GM10266 (cell line): ENCODE measurements at regions not wholly inside any gene's neighbourhood (a gene's known extent, or its start where the extent isn't known, plus 50 kb on each side); places are given as distances from the start of the nearest gene placed in this dataset.
"Not testable (repeated sequence)": the region's sequence is repeated elsewhere in the genome, so short reads cannot be mapped to it uniquely, and the experiment has no call there.

Experiments
- DNase-seq: peaks from one replicate; pipeline ENCODE4 v3.0.0; 2012; ENCODE audit errors: extremely low spot score
- TF ChIP-seq, protein P1 (sequence below): IDR thresholded peaks from 2 replicates; pipeline ENCODE4 v1.5.1; 2012; ENCODE audit warnings: mild to moderate bottlenecking, low read depth; ENCODE audit not compliant: control insufficient read depth, insufficient read depth; ENCODE audit errors: missing control alignments

DNA sequence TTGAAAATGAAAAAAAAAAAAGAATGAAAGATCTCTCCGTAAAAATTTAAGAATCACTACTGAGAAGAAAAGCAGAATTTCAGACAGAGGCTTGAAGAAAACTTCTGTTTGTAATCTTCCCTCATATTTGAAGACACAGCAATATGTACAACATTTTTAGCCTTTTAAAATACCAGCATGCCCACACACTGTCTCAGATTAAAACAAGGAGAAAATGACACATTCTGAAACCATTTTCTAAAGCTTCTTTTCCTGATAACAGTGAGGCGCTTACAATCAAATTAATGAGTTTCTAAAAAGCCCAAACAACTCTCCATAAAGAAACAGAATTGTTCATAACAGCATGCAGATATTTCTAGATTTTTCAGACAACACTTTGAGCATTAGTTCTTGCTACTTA is 317.4 kb downstream of the BCL2L11 start:
- DNase-seq = not testable (repeated sequence)

DNA sequence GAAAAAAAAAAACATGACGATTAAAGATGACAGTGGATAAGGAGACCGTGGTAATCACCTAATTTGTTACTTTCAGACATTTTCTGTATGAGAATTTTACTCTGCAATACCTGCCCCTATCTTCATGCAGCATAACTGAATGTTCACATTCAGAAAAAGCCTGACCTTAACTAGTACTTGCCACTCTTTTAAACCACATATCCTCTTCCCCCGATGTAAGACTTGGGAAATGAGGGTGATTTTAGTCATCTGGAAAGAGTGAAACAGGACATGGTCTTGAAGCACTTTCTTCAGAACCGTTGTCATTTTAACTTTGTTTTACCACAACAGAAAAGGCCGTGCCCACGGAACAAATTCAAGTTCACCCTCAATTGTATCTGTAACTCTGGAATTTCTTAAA is 318.5 kb downstream of the BCL2L11 start:
- not testable (repeated sequence) for DNase-seq

DNA sequence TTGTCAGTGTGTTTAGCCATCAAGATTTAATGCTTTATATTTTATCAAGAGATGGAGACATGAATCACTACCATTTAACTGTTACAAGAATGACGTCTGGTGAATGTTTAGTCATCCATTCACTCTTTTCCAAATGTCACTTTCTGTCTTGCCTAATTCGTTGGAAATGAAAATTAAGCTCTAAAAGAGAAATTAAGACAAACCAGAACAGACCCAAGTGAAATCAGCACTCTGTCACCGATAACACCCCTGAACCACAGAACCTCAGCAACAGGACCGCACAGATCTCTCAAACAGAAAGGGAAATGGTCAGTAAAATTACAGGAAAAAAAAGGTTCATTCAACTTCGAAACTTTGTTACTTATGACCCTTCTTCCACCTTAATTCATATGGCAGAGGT is 320.9 kb downstream of the BCL2L11 start:
- DNase-seq = not testable (repeated sequence)

DNA sequence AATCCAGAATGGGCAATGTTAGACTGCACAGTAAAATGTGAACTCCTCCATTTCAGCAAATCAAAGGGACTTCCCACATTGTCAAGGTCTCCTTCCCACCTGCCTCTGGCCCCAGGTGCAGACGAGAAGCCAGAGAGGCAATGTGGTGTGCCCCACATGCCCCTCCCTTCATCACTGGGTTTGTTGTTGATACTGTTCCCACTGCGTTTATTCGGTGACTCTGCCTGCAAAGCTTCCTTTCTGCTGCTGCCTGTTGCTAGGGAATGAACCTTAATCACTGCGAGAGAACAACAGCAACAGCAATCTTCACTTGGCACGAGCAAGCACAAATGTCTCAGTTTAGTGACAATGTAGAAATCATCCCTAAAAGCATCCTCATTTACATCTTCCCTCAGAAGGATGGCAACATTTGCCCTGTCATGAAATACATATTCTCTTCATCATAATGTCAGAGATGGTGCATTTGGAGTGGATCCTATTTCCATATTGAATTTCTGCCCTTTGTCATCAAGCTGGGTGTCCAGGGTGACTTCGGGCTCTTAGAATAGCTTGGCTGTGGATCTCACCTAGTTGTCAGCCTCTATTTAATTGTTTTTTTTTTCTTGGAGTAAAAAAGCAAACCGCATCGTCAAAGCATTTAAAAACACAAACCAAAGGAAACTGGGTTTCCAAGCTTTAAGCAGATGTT is 322.2 kb downstream of the BCL2L11 start:
- DNase-seq = not testable (repeated sequence)

DNA sequence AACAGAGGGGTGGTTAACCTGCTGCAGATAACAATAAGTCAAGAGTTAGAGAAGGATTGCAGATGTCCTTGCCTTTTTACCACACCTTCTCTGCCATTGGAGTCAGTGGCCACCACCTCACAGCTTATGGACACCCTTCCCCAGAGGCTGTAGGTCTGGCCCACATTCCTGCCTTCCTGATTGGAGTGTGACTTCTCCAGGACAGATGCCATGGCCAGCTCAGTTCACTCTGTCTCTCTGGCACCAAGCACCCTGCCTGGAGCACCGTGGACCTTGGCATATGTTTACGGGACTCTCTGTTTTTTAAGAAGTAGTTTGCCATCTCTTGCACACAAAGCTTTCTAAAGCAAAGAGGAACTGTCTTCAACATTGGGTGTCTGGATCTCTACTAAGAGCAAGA is 323.8 kb downstream of the BCL2L11 start:
- not testable (repeated sequence) for DNase-seq

DNA sequence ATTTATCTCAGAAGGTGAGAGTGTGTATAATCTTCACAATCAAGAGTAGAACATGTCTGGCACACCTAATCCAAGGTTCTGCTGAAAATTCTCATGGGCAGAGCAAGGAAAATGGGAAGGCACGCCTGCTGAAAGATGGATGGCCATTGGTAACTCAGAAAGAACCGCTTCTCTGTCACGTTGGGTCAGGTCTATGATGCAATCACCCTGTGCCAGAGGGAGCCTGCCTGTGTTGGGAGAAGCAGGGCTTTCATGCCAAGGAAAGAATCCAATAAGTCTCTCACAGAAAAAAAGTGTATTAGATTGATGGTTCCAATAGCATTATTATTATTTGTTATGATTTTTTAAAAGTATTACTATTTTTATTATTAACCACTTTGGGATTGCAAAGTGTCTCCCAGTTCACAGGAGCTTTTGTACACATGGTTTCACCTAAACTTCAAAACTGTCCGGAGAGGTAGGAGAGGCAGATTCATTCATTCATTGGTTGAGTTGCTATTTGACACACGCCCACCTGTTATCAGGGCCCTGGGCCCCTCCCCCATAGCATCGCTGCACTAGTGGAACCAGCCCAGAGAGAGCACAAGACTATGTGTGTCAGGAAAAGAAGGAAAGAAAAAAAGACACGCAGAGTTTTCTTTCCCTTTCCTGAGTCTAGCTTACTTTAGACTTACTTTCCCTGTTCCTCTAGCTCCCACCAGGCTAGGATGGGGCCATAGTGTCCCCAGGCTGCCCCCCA is 324.6 kb downstream of the BCL2L11 start:
- DNase-seq = not testable (repeated sequence)

DNA sequence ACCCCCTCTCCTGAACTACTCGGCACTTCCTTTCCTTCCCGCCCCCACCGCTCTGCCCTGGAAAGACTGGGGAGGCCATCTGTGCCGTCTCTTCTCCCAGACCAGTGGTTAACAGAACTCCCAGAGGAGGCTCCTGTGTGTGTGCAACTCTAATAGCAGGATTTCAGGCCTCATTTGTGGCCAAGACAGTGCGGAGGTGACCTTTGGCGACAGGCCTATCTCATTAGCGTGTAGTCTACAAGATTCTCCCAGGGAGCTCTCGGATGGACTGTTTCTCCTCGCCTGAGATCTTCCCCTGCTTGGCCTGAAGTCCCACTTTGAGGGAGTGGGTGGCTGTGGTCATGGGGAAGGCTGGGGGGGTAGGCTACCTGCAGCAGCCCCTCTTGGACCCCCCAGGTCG is 325.2 kb downstream of the BCL2L11 start:
- not testable (repeated sequence) for DNase-seq

DNA sequence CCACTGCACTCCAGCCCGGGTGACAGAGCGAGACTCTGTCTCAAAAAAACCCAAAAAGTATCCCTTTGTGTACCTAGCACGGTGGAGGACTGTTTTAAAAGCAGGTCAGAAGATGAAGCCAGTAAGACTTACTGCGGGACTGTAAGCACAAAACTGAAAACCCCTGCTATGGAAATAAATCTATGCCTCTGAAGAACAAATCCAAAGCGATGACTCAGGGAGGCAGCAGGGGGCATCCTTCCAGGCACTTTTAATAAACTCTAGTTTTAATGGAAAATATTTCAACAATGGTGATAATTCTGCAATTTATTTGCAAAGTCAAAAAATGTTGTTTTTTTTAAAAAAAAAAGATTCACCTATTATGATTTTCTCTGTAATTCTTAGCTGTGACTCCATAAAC is 326.8 kb downstream of the BCL2L11 start:
- DNase-seq = not testable (repeated sequence)

DNA sequence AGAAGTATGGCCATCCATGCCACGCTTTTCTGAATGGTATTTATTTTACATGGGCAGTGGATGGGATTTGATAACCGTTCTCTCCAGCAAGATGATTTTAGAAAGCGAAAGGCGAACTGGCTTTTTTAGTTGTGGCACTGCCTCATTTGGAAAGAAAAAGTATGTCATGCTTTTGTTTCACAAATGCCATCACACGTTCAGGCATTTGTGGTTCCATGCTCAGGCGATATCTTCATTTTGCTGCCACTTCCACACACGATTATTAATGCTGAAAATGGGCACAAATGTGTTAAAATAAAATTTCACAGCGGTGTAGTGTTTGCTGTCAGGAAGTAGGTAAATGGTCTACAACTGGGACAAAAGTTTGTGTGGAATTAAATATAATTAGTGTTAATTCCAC is 328.1 kb downstream of the BCL2L11 start:
- not testable (repeated sequence) for DNase-seq

DNA sequence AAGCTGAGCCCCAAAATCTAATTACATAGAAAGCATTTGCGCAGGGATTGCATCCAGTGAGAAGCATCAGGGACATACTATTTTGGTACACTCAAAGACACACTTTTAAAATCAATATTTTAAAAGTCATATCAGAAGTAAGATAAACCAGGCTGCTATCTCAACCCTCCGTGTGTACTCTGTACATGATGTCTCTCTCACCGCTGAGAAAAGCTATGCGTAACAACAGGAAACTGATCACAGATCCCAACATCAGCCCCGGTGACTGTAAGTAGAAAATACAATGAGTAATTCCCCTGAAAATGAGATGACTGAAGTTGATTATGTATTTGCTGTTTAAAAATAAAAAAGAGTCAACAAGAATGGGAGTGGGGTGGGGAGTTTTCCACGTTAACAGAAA is 329.8 kb downstream of the BCL2L11 start:
- not testable (repeated sequence) for DNase-seq

DNA sequence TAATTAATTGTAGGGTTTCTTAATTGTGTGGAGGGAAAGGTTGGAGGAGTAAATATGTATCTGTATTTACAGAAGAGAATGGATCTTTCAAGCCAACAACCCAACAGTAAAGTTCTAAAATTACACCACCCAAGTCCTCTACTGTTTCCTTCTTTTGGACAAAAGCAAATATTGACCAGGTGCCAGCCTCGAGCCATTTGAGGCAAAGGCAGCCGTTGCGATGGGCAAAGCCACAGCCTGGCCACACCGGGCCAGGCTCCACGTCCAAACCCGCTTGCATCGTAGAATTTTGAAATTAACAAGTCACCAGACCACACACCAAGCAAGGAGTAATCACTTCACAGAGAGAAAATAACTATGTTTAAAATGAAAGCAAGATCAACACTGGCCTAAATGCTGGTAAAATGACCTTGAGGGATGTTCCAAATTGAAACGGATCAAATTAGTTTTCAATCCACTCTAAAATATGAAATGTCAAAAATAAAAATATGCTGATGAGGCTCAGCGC is 331.0 kb downstream of the BCL2L11 start:
- DNase-seq = not testable (repeated sequence)

DNA sequence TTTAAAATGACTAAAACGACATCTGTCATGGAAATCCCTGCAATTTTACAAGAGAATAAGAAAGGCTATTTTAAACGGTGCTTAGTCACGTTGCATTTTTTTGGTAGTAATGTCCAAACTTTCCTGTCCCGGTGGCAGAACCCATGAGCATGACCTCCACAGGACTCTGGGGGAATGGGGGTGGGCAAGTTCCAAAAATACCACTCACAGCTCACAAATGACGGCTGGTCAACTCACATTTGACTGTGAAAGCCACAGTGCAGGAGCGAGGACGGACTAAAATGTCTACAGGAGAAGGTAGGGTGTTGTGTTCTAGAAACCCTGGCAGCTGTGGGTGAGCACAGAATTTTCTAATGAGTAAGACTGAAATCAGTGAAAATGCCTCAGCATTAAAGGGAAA is 331.5 kb downstream of the BCL2L11 start:
- not testable (repeated sequence) for DNase-seq

DNA sequence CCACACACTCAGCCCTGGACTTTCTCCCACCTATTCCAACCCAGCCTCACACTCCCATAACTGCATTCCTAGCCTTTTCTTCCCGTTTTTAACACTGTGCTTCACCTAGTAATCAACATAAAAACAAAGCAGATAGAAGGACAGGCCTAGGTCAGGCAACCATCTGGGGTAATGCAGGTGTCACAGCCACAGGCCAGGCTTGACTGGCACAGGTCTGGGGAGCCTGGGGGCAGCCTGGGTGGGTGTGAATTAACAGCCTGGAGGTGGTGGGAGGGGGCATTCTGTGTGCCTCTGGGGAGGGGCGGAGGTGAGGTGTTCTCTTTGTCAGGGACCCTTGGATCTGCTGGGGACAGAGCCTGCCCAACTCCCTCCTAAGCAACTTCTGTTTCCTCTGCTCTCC is 332.6 kb downstream of the BCL2L11 start:
- not testable (repeated sequence) for DNase-seq

DNA sequence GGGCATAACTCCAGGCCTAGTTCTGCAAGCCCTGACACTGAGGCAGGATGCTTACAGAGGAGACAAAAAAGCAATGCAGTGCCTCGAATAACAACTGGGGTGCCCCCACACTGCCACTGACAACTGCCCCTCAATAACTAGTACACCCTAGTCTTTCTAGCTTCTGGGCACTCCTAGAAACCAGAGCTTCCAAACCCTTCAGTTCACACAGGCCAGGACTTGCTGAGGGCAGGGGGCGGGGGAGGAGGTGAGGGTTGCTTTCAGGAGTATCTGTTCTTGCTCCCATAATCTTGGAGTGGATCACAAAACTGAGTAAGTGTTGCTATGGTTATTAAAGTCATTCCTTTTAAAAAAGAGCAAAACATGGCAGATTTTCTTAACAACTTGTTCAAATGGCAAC is 333.1 kb downstream of the BCL2L11 start:
- DNase-seq = not testable (repeated sequence)

DNA sequence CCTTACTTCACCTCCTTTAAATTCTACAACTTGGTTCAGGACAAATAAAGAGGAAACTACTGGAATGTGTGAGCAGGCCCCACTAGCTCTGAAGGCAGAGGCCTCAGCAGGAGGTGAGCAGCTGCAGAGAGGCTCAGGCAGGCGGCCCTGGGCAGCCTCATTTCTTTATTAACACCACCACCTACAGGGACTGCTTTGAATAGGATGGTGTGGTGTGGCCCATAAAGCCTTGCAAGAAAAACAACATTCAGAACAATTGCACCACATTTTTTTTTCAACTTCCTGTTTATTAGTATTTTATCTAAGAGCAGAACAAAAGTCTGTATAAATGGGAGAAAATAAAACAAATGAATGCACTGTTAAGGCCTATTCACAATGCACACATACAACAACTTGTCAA is 333.7 kb downstream of the BCL2L11 start:
- DNase-seq = not testable (repeated sequence)
- TF ChIP-seq, protein P1, sequence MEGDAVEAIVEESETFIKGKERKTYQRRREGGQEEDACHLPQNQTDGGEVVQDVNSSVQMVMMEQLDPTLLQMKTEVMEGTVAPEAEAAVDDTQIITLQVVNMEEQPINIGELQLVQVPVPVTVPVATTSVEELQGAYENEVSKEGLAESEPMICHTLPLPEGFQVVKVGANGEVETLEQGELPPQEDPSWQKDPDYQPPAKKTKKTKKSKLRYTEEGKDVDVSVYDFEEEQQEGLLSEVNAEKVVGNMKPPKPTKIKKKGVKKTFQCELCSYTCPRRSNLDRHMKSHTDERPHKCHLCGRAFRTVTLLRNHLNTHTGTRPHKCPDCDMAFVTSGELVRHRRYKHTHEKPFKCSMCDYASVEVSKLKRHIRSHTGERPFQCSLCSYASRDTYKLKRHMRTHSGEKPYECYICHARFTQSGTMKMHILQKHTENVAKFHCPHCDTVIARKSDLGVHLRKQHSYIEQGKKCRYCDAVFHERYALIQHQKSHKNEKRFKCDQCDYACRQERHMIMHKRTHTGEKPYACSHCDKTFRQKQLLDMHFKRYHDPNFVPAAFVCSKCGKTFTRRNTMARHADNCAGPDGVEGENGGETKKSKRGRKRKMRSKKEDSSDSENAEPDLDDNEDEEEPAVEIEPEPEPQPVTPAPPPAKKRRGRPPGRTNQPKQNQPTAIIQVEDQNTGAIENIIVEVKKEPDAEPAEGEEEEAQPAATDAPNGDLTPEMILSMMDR = peak; percentile 24

DNA sequence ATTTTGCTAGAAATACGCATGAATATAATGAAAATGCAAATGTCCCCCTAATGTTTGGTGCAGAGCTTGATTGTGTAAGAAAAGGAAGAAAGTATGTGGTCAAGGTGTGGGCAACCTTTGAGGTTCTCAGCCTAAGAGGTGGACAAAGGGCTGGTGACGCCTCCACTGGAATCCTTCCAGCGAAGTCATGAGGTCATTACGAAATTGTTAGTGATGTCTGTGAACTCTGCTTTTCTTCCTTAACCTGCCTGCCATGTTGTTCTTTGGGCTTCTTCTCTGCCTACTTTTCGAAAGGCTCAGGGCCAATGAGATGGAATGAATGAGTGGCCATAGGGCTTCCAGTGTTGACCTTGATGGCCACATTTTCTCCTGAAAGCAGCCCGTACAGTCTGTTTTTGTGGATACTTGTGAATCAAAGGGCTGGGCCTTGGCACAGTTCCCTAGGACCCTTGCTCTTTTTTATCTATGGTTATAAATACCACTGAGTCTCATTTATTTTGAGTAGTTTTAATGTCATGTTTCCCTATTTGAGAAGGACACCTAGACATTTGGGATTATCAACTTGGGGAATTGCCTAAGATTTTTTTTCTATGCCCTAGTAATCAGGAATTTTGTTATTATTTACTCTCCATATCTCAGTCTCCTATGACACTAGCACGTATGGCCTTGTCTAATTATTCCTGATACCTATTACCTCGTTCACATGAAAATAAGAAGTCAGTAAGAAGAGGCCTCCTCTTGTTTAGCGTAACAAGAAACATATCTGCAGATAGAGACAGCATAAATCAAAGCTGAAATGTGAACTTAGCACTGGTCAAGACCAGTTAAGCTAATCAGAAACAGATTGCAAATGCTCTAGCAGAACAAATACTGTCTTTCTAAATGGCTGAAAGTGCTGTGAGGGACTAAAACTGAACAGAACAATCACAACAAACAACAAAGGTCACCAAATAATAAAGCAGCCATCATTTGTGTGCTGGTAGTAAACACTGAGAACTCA is 334.6 kb downstream of the BCL2L11 start:
- not testable (repeated sequence) for DNase-seq

DNA sequence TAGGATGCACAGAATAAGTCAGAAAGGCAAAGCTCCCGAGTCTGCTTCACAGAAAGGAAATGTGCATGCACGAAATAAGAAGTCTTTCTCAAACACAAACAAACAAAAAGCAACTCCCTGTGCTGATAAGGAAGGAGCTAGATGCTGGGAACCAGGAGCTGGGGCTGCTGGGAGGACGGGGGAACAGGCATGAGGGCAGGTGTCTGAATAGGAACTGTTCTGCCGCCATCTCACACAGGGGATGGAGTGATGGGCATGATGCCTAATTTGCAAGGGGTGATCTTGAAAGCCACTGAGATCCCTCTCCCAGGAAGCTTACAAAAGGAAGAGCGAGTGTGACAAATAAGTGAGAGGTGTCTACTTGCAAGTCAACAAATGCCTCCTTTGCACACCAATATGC is 336.5 kb downstream of the BCL2L11 start:
- DNase-seq = not testable (repeated sequence)

DNA sequence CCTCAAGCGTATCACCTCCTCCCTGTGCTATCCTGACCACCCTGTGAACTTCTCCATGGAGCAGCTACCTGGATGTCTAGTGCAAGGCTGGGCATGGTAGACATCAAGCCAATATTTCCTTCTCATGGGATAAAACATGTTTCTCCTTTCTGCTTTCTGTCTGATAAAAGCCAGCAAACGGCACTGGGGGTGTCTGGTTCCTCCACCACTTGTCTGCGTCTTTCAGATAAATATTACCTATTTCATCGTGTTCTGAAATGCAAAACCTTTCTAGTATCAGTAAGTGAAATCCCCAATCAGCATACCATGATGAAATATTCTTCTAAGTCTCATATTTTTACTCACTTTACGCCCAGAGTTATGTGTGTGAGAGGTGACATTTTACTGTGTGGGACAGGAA is 340.2 kb downstream of the BCL2L11 start:
- DNase-seq = not testable (repeated sequence)

DNA sequence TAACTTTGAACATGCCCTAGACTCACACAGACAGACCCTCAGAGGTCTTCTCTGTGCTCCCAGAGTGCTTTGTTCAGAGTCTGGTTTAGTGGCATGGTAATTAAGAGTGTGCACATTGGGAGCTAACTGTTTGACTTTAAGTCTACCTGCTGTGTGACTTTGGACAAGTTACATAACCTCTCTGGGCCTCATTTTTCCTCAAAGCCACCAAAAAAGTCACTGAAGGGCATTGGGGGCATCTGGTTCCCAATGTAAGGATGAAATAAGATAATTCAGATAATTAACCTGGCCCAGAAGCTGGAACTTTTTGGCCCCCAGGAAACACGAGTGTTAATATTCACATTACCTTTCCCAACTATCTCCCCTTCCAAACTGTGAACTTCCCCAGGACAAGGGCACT is 341.1 kb downstream of the BCL2L11 start:
- DNase-seq = not testable (repeated sequence)

DNA sequence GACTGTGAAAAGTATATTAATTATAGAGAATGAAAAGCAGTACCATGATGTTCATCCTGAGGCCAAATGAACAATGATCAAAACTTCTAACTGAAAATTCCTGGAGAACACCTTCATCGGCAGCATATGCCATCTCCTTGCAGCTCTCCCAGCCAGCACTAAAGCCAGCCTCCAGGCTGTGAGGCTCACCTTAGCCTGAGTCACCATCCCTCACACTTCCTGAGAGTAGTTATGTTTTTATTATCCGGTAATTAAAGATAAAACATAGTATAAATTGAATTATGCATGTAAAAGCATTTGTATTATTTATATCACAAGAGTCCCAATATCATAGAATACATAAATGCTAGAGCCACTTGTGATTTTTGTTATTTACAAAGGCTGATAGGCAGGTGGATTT is 341.9 kb downstream of the BCL2L11 start:
- DNase-seq = not testable (repeated sequence)
